Neural crest cell (in vitro differentiated cells): ENCODE measurements at regions not wholly inside any gene's neighbourhood (a gene's known extent, or its start where the extent isn't known, plus 50 kb on each side); places are given as distances from the start of the nearest gene placed in this dataset.

Experiments
- DNase-seq: peaks from one replicate; pipeline ENCODE4 v3.0.0; 2021; ENCODE audit warnings: low read depth, mixed read lengths, low spot score
- H3K27ac Mint-ChIP-seq: one replicate; pipeline ENCODE4 v1.8.0; 2021; ENCODE audit warnings: mild to moderate bottlenecking, mixed read lengths; ENCODE audit not compliant: unreplicated experiment
- H3K27me3 Mint-ChIP-seq: 2 replicates; pipeline ENCODE4 v1.8.0; 2021; ENCODE audit warnings: low read depth, mild to moderate bottlenecking, mixed read lengths
- H3K36me3 Mint-ChIP-seq: 2 replicates; pipeline ENCODE4 v1.8.0; 2021; ENCODE audit warnings: low read depth, mild to moderate bottlenecking, mixed read lengths
- H3K4me1 Mint-ChIP-seq: 2 replicates; pipeline ENCODE4 v1.8.0; 2021; ENCODE audit warnings: mixed read lengths
- H3K4me3 Mint-ChIP-seq: one replicate; pipeline ENCODE4 v1.8.0; 2021; ENCODE audit warnings: mild to moderate bottlenecking, mixed read lengths
- H3K9me3 Mint-ChIP-seq: 2 replicates; pipeline ENCODE4 v1.8.0; 2021; ENCODE audit warnings: mixed read lengths
- TF ChIP-seq, protein P1 (sequence below): fragments of 200-600 bp; sonication (generic); conservative IDR thresholded peaks from 2 replicates; pipeline ENCODE4 v1.5.0; 2021; ENCODE audit warnings: antibody characterized with exemption, mild to moderate bottlenecking

DNA sequence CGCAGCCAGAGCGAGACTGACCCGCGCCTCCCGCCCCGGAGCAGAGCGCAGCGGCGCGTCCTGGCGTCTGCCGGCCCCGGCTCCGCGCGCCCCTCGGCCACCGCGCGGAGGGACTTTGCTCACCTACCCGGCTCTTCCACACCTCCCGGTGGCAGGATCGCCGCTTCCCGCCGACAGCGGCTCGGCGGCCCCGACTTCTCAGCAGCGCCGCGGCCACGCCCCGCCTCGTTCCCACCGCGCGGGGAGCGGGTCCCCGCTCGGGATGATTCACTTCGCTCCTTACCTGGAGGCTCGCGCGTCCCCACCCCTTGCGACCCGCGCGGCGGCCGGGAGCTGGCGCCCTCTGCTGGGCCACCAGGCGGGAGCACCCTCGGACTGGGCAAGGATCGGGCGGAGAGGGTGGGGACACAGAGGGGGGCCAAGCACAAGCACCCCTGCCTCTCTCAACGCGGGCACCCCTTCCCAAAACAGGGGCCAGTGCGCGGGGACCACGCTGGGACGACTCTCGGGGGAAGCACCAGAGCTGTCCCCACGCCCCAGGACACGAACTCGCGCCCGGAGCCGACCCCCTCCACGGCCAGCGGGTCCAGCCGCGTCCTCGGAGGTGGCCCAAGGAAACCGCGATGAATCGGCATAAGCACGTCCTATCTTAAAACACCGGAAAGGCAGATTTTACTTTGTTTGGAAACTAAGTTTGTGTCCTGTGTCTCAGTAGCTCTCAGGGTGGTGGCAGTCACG, 101.0 kb upstream of the SVIL start:
- no peaks in the 10 kb centered on the region for H3K9me3 Mint-ChIP-seq
- H3K27ac Mint-ChIP-seq: peak overlapping the region; percentile 43
- no peaks in the 10 kb centered on the region for H3K27me3 Mint-ChIP-seq
- peak overlapping the region; percentile 90 for H3K4me3 Mint-ChIP-seq
- TF ChIP-seq, protein P1, sequence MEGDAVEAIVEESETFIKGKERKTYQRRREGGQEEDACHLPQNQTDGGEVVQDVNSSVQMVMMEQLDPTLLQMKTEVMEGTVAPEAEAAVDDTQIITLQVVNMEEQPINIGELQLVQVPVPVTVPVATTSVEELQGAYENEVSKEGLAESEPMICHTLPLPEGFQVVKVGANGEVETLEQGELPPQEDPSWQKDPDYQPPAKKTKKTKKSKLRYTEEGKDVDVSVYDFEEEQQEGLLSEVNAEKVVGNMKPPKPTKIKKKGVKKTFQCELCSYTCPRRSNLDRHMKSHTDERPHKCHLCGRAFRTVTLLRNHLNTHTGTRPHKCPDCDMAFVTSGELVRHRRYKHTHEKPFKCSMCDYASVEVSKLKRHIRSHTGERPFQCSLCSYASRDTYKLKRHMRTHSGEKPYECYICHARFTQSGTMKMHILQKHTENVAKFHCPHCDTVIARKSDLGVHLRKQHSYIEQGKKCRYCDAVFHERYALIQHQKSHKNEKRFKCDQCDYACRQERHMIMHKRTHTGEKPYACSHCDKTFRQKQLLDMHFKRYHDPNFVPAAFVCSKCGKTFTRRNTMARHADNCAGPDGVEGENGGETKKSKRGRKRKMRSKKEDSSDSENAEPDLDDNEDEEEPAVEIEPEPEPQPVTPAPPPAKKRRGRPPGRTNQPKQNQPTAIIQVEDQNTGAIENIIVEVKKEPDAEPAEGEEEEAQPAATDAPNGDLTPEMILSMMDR: peak; percentile 97
- H3K36me3 Mint-ChIP-seq: no peaks in the 10 kb centered on the region
- DNase-seq: peak; percentile 83
- H3K4me1 Mint-ChIP-seq: peaks cover 49% of the 10 kb centered on the region

DNA sequence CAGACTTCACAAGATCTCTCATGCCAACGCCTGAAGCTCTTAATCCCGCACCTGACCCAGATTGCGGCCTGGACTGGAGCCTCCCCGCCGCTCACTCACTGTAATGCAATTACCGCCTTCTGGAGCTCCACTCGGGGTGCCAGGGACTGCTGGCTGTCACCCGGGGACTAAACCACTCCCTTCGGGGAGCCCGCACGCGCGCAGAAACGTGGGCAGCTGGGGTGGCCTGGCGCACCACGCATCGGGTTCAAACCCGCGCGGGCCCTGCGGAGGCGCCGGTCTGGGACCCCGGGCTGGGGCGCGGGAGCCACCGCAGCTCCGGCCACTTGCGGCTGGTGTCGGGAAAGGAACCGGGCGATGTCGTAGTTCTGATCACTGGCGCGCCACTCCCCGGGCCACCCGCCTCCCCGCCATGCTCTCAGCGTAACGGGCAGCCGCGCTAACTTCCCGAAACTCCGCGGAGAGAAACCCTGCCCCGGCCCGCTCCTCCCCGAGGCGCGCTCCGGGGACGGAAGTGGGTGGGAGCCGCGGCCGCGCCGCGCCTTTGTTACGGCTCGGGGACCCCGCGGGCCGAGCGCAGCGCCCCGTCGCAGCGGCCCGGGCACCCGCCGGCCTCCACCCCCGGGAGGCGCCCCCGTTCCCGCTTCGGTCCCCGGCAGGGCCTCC, 100.3 kb upstream of the SVIL start:
- peak; percentile 45 for DNase-seq
- H3K9me3 Mint-ChIP-seq: no peaks in the 10 kb centered on the region
- H3K4me1 Mint-ChIP-seq: peaks cover 52% of the 10 kb centered on the region
- peak overlapping the region; percentile 90 for H3K27ac Mint-ChIP-seq
- H3K4me3 Mint-ChIP-seq: peak overlapping the region; percentile 94
- no peaks in the 10 kb centered on the region for H3K27me3 Mint-ChIP-seq
- H3K36me3 Mint-ChIP-seq: no peaks in the 10 kb centered on the region
- TF ChIP-seq, protein P1: no peak

DNA sequence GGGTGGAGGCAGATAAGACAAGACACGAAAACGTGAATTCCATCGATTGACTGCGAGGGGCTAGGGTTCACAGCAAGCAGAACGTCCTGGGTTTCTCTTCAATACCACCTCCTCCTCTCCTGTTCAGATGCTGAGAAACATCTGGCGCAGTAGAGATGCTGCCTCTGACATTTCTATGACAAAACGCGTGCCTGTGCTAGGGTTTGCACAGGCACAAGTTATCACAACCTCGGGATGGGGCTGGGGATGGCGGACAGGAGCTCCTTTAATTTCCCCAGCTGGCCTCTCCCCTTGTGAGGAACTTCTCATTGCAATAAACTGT, 99.8 kb upstream of the SVIL start:
- Mint-ChIP-seq H3K4me1 (peaks cover 54% of the 10 kb centered on the region), H3K36me3 (no peaks in the 10 kb centered on the region), H3K27ac (peak overlapping the region; percentile 90), H3K9me3 (no peaks in the 10 kb centered on the region), H3K27me3 (no peaks in the 10 kb centered on the region), H3K4me3 (peak overlapping the region; percentile 94)
- TF ChIP-seq, protein P1: no peak
- no peak for DNase-seq

DNA sequence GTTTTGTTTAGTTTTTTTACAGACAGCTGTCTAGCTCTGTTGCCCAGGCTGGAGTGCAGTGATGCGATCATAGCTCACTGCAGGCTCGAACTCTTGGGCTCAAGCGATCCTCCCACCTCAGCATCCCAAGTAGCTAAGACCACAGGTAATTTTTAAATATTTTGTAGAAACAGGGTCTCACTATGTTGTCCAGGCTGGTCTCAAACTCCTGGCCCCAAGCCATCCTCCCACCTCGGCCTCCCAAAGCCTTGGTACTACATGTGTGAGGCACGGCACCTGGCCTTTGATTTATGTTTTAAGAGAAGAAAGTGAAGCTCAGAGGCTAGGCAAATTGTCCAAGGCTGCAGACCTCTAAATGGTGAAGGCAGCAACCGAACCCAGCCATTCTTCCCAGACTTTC, 98.6 kb upstream of the SVIL start:
- no peak for DNase-seq
- Mint-ChIP-seq H3K27me3 (no peaks in the 10 kb centered on the region), H3K36me3 (peaks cover 6% of the 10 kb centered on the region), H3K4me1 (peaks cover 60% of the 10 kb centered on the region), H3K9me3 (no peaks in the 10 kb centered on the region), H3K27ac (no peak overlapping the region), H3K4me3 (peak overlapping the region; percentile 94)
- TF ChIP-seq, protein P1: no peak

- no peak overlapping the region for H3K27ac Mint-ChIP-seq
- H3K4me1 Mint-ChIP-seq: peaks cover 64% of the 10 kb centered on the region
- H3K36me3 Mint-ChIP-seq: peaks cover 6% of the 10 kb centered on the region
Measured at GRCh38 chr10:29732918-29733317, 98.1 kb upstream of the SVIL start.

More at GRCh38 chr10:29732918-29733317, 98.1 kb upstream of the SVIL start:
- Mint-ChIP-seq H3K4me3 (peak overlapping the region; percentile 94), H3K9me3 (no peaks in the 10 kb centered on the region), H3K27me3 (no peaks in the 10 kb centered on the region)
- no peak for DNase-seq
- TF ChIP-seq, protein P1: no peak
